ENCODE measurements at regions not wholly inside any gene's neighbourhood (a gene's known extent, or its start where the extent isn't known, plus 50 kb on each side); places are given as distances from the start of the nearest gene placed in this dataset.
A peak's percentile ranks its signal among the peaks of the same experiment; 100 is the strongest.

DNA sequence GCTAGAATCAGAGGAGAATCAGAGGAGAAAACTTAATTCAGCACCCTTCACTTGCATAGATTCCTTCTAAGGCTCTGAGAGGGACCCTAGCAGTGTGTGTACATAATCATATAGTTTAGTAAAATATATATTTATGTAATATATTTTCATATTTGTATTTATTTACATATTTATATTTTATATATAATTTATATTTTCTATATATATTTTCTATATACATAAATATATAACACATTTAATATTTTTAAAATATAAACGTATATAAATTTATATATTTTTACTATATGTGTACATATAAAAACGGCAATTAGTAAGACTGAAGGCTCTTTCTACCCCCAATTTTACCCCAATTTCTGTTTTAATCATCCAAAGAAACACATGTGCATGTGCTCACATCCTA is 80.3 kb downstream of the NXPE2 start:
- H3K27me3 ChIP-seq, result peaks cover 4% of the 10 kb centered on the region
- no peaks in the 10 kb centered on the region for H3K4me1 ChIP-seq
- no peaks in the 10 kb centered on the region for H3K9me3 ChIP-seq
- ATAC-seq, result no peak
- no peak overlapping the region for H3K4me3 ChIP-seq
- no peaks in the 10 kb centered on the region for H3K36me3 ChIP-seq
- TF ChIP-seq CTCF (IDR thresholded peaks at IDR 0.05) (no peak), POLR2AphosphoS5 (IDR thresholded peaks at IDR 0.05) (no peak), POLR2A (IDR thresholded peaks at IDR 0.05) (no peak), EP300 (IDR thresholded peaks at IDR 0.05) (no peak)
- WGBS, 2 donors (ENCODE audit: low coverage in 1 of 2), result 77 to 88% methylated on average over 2 of the region's 2 CpGs
- H3K27ac ChIP-seq, result no peak overlapping the region

DNA sequence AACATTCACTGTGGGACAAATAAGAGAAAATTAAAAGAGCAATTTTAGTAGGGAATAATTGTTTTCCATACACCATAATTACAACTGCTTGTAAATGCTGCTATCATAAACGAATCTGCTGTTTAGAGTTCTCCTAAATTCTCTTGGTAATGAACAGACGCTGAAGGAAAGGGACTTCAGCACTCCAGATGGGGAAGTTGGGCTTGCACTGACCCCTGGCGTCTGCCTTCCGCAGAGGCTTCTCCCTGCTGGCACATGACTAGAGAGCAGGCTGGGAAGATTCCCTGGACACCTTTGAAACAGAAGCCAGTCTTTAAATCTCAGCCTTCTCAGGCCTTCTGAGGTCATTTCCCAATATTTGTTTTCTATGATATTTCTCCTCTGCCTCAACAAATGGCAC is 84.1 kb downstream of the NXPE2 start:
- H3K9me3 ChIP-seq, result no peaks in the 10 kb centered on the region
- H3K4me1 ChIP-seq, result no peaks in the 10 kb centered on the region
- no peak overlapping the region for H3K27ac ChIP-seq
- H3K4me3 ChIP-seq, result no peak overlapping the region
- WGBS, 2 donors (ENCODE audit: low coverage in 1 of 2), result 9 to 20% methylated on average over 1 to 4 of the region's 4 CpGs
- ATAC-seq, result no peak
- peak in 3 of 4 experiments; percentile 49 to 73 (median 52) for TF ChIP-seq CTCF (IDR thresholded peaks at IDR 0.05)
- no peak for TF ChIP-seq EP300 (IDR thresholded peaks at IDR 0.05)
- no peak for TF ChIP-seq POLR2AphosphoS5 (IDR thresholded peaks at IDR 0.05)
- no peak for TF ChIP-seq POLR2A (IDR thresholded peaks at IDR 0.05)
- H3K27me3 ChIP-seq, result no peaks in the 10 kb centered on the region
- H3K36me3 ChIP-seq, result no peaks in the 10 kb centered on the region

- TF ChIP-seq CTCF (IDR thresholded peaks at IDR 0.05), result no peak
Observed at GRCh38 chr11:114764563-114764962, 86.2 kb downstream of the NXPE2 start.

GRCh38 chr11:114771172-114771571 is 92.8 kb downstream of the NXPE2 start:
- 14 to 82% methylated on average over 1 to 2 of the region's 2 CpGs for WGBS, 2 donors (ENCODE audit: low coverage in 1 of 2)

More at GRCh38 chr11:114764563-114764962, 86.2 kb downstream of the NXPE2 start:
- Histone ChIP-seq H3K9me3 (no peaks in the 10 kb centered on the region), H3K27ac (no peak overlapping the region), H3K27me3 (no peaks in the 10 kb centered on the region), H3K4me3 (no peak overlapping the region), H3K36me3 (no peaks in the 10 kb centered on the region), H3K4me1 (no peaks in the 10 kb centered on the region)
- ATAC-seq, result no peak
- 60 to 89% methylated on average over 2 of the region's 2 CpGs for WGBS, 2 donors (ENCODE audit: low coverage in 1 of 2)

More at GRCh38 chr11:114771172-114771571, 92.8 kb downstream of the NXPE2 start:
- H3K4me1 ChIP-seq, result no peaks in the 10 kb centered on the region
- peaks cover 20% of the 10 kb centered on the region for H3K27me3 ChIP-seq
- TF ChIP-seq CTCF (IDR thresholded peaks at IDR 0.05), result no peak
- no peak for TF ChIP-seq EP300 (IDR thresholded peaks at IDR 0.05)
- no peak for TF ChIP-seq POLR2AphosphoS5 (IDR thresholded peaks at IDR 0.05)
- no peak for TF ChIP-seq POLR2A (IDR thresholded peaks at IDR 0.05)
- H3K27ac ChIP-seq, result no peak overlapping the region
- ATAC-seq, result no peak
- no peaks in the 10 kb centered on the region for H3K36me3 ChIP-seq
- H3K9me3 ChIP-seq, result no peaks in the 10 kb centered on the region
- no peak overlapping the region for H3K4me3 ChIP-seq
